GM12878 (cell line): ENCODE measurements at regions not wholly inside any gene's neighbourhood (a gene's known extent, or its start where the extent isn't known, plus 50 kb on each side); places are given as distances from the start of the nearest gene placed in this dataset.

Experiments
- ATAC-seq: fragments of 200-7000 bp; cut with Tn5 transposase; 3 replicates; pipeline ENCODE4 v1.9.1; 2020; ENCODE audit warnings: mild to moderate bottlenecking, moderate library complexity
- BruUV-seq: library from RNA; stranded (reverse); fragments of 400-500 nt; replicated peaks from 2 replicates; lab custom pipeline; 2021; lab: Mats Ljungman, UMichigan
- CTCF ChIA-PET: fragments of 300-600 bp; sonication (Branson Sonifier 250); formaldehyde crosslinking; extraction: SDS; loops from one replicate; lab custom pipeline; 2021; ENCODE audit warnings: inconsistent platforms; lab: Yijun Ruan, JAX
- POLR2A ChIA-PET: fragments of 350-600 bp; formaldehyde crosslinking; extraction: SDS; loops from one replicate; lab custom pipeline; 2021; ENCODE audit warnings: inconsistent platforms; lab: Charles Lee
- RAD21 ChIA-PET: fragments of 300-600 bp; sonication (Branson Sonifier 250); formaldehyde crosslinking; loops from one replicate; lab custom pipeline; 2023; ENCODE audit warnings: antibody characterized with exemption; ENCODE audit not compliant: unreplicated experiment; lab: Charles Lee
- SMC1A ChIA-PET: fragments of 300-600 bp; sonication (Branson Sonifier 250); formaldehyde crosslinking; loops from one replicate; lab custom pipeline; 2023; ENCODE audit not compliant: unreplicated experiment, uncharacterized antibody; lab: Charles Lee
- DNase-seq: peaks from one replicate; pipeline ENCODE4 v3.0.0-alpha.2; 2011; ENCODE audit warnings: low read depth, low spot score
- FAIRE-seq: peaks from 3 replicates; lab custom pipeline; 2011; peaks lifted over from hg19 to GRCh38; lab: Jason Lieb, UNC
- H2AFZ ChIP-seq: 2 replicates; pipeline ENCODE4 v1.6.0; 2011; ENCODE audit warnings: low read depth, low read length, control low read depth; ENCODE audit not compliant: control insufficient read depth
- H3K27ac ChIP-seq: 2 replicates; pipeline ENCODE4 v1.5.1; 2011; ENCODE audit warnings: control low read depth; ENCODE audit not compliant: control insufficient read depth, insufficient read depth
- H3K27me3 ChIP-seq, 2 experiments: replicated peaks in 1 of 2; 2 replicates each; pipeline versions ENCODE4 v1.6.0 to v1.6.1; 2011; ENCODE audit warnings: low read length in 1 of 2; ENCODE audit not compliant: control insufficient read depth in 2 of 2, insufficient read depth in 2 of 2
- H3K36me3 ChIP-seq, 2 experiments: 2 replicates each; pipeline ENCODE4 v1.5.1; 2011; ENCODE audit warnings: low read length in 1 of 2; ENCODE audit not compliant: control insufficient read depth in 2 of 2, insufficient read depth in 2 of 2
- H3K4me1 ChIP-seq: 2 replicates; pipeline ENCODE4 v1.6.1; 2011; ENCODE audit warnings: mild to moderate bottlenecking, low read length, moderate library complexity, mixed read lengths; ENCODE audit not compliant: control insufficient read depth, insufficient read depth
- H3K4me2 ChIP-seq: 2 replicates; pipeline ENCODE4 v1.6.0; 2011; ENCODE audit warnings: control low read depth; ENCODE audit not compliant: control insufficient read depth, insufficient read depth
- H3K4me3 ChIP-seq: fragments of 200-600 bp; sonication (generic); 2 replicates; pipeline ENCODE4 v1.5.1; 2016
- H3K79me2 ChIP-seq: 2 replicates; pipeline ENCODE4 v1.6.0; 2011; ENCODE audit warnings: low read length; ENCODE audit not compliant: control insufficient read depth, insufficient read depth
- H3K9ac ChIP-seq: 2 replicates; pipeline ENCODE4 v1.8.0; 2011; ENCODE audit warnings: low read length, control low read depth, mixed read lengths; ENCODE audit not compliant: control insufficient read depth, insufficient read depth
- H3K9me3 ChIP-seq: replicated peaks from 3 replicates; pipeline ENCODE4 v1.5.1; 2011; ENCODE audit warnings: mild to moderate bottlenecking, low read length; ENCODE audit not compliant: control insufficient read depth, insufficient read depth
- H4K20me1 ChIP-seq: 2 replicates; pipeline ENCODE4 v1.6.0; 2011; ENCODE audit not compliant: control insufficient read depth, insufficient read depth
- CBX5 ChIP-seq: sonication (generic); IDR thresholded peaks from 2 replicates; pipeline ENCODE4 v1.6.1; 2016; ENCODE audit warnings: low read depth, moderate library complexity, mild to moderate bottlenecking, inconsistent platforms
- CHD4 ChIP-seq: fragments of 200-600 bp; sonication (generic); IDR thresholded peaks from 2 replicates; pipeline ENCODE4 v1.6.1; 2016; ENCODE audit warnings: mild to moderate bottlenecking
- FOS ChIP-seq: IDR thresholded peaks from 3 replicates; pipeline ENCODE4 v1.6.1; 2011; ENCODE audit warnings: borderline replicate concordance; ENCODE audit not compliant: insufficient read length; ENCODE audit errors: extremely low read depth
- MEF2A ChIP-seq: IDR thresholded peaks from 2 replicates; pipeline ENCODE4 v1.6.1; 2011; ENCODE audit warnings: low read depth, mild to moderate bottlenecking, low read length, moderate library complexity; ENCODE audit not compliant: insufficient read depth
- MYB ChIP-seq: fragments of 150-350 bp; IDR thresholded peaks from 2 replicates; pipeline ENCODE4 v1.6.1; 2014; ENCODE audit warnings: mild to moderate bottlenecking, low read depth, low read length, borderline replicate concordance
- NFYB ChIP-seq: IDR thresholded peaks from 2 replicates; pipeline ENCODE4 v1.6.1; 2011; ENCODE audit warnings: low read depth, mild to moderate bottlenecking, low read length, improper control_type of control experiment, moderate library complexity; ENCODE audit not compliant: insufficient read depth
- PAX5 ChIP-seq: IDR thresholded peaks from 2 replicates; pipeline ENCODE4 v1.6.1; 2011; ENCODE audit warnings: low read depth, low read length, borderline replicate concordance
- SREBF1 ChIP-seq: IDR thresholded peaks from 2 replicates; pipeline ENCODE4 v1.6.1; 2012; ENCODE audit warnings: mild to moderate bottlenecking, low read length
- SREBF2 ChIP-seq: IDR thresholded peaks from 2 replicates; pipeline ENCODE4 v1.6.1; 2012; ENCODE audit warnings: mild to moderate bottlenecking, low read length
- WGBS: methylation state at CpG from one replicate; pipeline ENCODE4 v1.1.6; 2016; ENCODE audit warnings: low lambda C conversion rate; ENCODE audit not compliant: insufficient replicate concordance, insufficient coverage; ENCODE audit errors: missing lambda C conversion rate; 5-methylcytosine and 5-hydroxymethylcytosine counted together
- in situ Hi-C: fragments of 300-500 bp; cut with MboI; formaldehyde crosslinking; loops from 9 replicates; pipeline ENCODE4 v1.14.3; 2018; ENCODE audit warnings: mixed read lengths
- intact Hi-C: fragments of 100-400 bp; cut with micrococcal nuclease; formaldehyde crosslinking; loops from one replicate; pipeline ENCODE4 v1.14.2; 2022; ENCODE audit not compliant: unreplicated experiment
- TF ChIP-seq, protein P1 (sequence below): fragments of 450-650 bp; IDR thresholded peaks from 2 replicates; pipeline ENCODE4 v1.6.1; 2017; ENCODE audit warnings: low read depth, mild to moderate bottlenecking, moderate library complexity
- TF ChIP-seq, protein P2 (sequence below): IDR thresholded peaks from 2 replicates; pipeline ENCODE4 v1.6.1; 2012; ENCODE audit warnings: low read depth, low read length, improper control_type of control experiment
- TF ChIP-seq, protein P3 (sequence below): IDR thresholded peaks from 2 replicates; pipeline ENCODE4 v1.6.1; 2011; ENCODE audit warnings: borderline replicate concordance, low read depth, mild to moderate bottlenecking, moderate library complexity, low read length; ENCODE audit not compliant: insufficient read depth, poor library complexity, severe bottlenecking

DNA sequence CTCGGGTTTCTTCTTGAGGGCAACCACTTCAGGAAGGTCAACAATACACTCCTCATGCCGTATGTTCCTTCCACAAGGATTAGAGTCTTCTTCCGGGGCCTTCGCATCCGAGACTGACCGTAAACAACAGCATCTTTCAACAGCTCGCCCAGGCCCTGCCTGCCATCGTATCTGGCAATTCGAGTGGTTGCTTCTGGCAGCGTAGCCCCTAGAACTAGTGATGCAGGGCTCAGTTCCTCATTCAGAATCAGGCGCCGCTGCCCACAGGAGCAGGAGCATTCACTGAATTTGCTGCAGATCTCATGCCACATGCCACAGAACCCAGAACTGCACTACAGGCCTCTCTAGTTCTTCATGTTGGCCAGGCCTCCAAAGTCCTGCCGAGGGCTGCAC lies 59.0 kb upstream of the AFDN start:
- SMC1A ChIA-PET = no interaction called here
- H3K4me1 ChIP-seq = no peaks in the 10 kb centered on the region
- no peaks in the 10 kb centered on the region for H3K9me3 ChIP-seq
- H3K36me3 ChIP-seq = no peaks in the 10 kb centered on the region
- H4K20me1 ChIP-seq = no peaks in the 10 kb centered on the region
- intact Hi-C loops = no loop called here
- H3K79me2 ChIP-seq = no peaks in the 10 kb centered on the region
- CTCF ChIA-PET = no interaction called here
- TF ChIP-seq, protein P1, sequence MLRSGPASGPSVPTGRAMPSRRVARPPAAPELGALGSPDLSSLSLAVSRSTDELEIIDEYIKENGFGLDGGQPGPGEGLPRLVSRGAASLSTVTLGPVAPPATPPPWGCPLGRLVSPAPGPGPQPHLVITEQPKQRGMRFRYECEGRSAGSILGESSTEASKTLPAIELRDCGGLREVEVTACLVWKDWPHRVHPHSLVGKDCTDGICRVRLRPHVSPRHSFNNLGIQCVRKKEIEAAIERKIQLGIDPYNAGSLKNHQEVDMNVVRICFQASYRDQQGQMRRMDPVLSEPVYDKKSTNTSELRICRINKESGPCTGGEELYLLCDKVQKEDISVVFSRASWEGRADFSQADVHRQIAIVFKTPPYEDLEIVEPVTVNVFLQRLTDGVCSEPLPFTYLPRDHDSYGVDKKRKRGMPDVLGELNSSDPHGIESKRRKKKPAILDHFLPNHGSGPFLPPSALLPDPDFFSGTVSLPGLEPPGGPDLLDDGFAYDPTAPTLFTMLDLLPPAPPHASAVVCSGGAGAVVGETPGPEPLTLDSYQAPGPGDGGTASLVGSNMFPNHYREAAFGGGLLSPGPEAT = no peak
- TF ChIP-seq NFYB = no peak
- TF ChIP-seq CBX5 = no peak
- no peak for TF ChIP-seq SREBF1
- no peak for TF ChIP-seq PAX5
- TF ChIP-seq MYB = no peak
- no peak for TF ChIP-seq MEF2A
- TF ChIP-seq, protein P2, sequence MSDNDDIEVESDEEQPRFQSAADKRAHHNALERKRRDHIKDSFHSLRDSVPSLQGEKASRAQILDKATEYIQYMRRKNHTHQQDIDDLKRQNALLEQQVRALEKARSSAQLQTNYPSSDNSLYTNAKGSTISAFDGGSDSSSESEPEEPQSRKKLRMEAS = no peak
- TF ChIP-seq SREBF2 = no peak
- TF ChIP-seq FOS = no peak
- TF ChIP-seq CHD4 = no peak
- TF ChIP-seq, protein P3, sequence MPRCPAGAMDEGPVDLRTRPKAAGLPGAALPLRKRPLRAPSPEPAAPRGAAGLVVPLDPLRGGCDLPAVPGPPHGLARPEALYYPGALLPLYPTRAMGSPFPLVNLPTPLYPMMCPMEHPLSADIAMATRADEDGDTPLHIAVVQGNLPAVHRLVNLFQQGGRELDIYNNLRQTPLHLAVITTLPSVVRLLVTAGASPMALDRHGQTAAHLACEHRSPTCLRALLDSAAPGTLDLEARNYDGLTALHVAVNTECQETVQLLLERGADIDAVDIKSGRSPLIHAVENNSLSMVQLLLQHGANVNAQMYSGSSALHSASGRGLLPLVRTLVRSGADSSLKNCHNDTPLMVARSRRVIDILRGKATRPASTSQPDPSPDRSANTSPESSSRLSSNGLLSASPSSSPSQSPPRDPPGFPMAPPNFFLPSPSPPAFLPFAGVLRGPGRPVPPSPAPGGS = no peak
- POLR2A ChIA-PET = no interaction called here
- no peak overlapping the region for H3K27ac ChIP-seq
- RAD21 ChIA-PET = no interaction called here
- in situ Hi-C loops = no loop called here
- no peak overlapping the region for H2AFZ ChIP-seq
- ATAC-seq = no peak
- H3K4me2 ChIP-seq = no peak overlapping the region
- FAIRE-seq = no peak
- WGBS = 45% methylated on average over 13 of the region's 13 CpGs
- no peak for DNase-seq
- H3K27me3 ChIP-seq = no peaks in the 10 kb centered on the region; a peak in 1 of 4 replicates
- H3K9ac ChIP-seq = no peak overlapping the region
- no peak overlapping the region for H3K4me3 ChIP-seq
- no TSS peak for BruUV-seq
